ENCODE measurements at regions not wholly inside any gene's neighbourhood (a gene's known extent, or its start where the extent isn't known, plus 50 kb on each side); places are given as distances from the start of the nearest gene placed in this dataset.

DNA sequence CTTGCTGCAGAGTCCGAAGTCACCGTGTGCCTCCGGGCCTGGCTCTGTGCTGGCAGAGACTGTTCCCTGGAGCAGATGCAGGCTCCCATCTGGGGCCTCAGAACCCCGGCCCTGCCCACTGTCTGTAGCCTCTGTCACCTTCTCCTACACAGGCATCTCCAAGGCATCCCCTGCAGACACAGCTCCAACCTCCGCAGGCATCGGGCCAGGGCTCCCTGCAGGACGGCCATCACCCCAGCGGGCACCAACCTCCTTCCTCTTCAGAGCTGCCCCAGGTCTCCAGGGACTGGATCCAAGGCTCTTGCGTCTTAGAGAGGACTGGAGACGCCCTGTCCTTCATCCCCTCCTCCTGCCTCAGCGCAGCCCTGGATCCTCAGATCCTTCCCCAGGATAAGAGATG, 69.9 kb upstream of the MYL10 start:
- H3K18ac ChIP-seq (ENCODE audit: low read length), result no peak overlapping the region
- no peaks in the 10 kb centered on the region for H3K36me3 ChIP-seq (replicated peaks in 1 of 2; ENCODE audit: control insufficient read depth in 2 of 2, insufficient read depth in 2 of 2, low read length in 2 of 2)
- H3K9ac ChIP-seq (ENCODE audit: low read depth, low read length, poor library complexity), result no peak overlapping the region
- H4K8ac ChIP-seq (ENCODE audit: low read depth, low read length), result no peak overlapping the region
- H3K14ac ChIP-seq (ENCODE audit: low read length), result no peak overlapping the region
- peak overlapping the region; percentile 71 for H2BK5ac ChIP-seq (ENCODE audit: low read length)
- no peaks in the 10 kb centered on the region for H3K79me1 ChIP-seq (ENCODE audit: low read depth, low read length)
- H3K4me3 ChIP-seq (ENCODE audit: low read length in 2 of 2), result no peak overlapping the region
- no peak overlapping the region for H2AFZ ChIP-seq (ENCODE audit: low read length)
- no peaks in the 10 kb centered on the region for H3K9me3 ChIP-seq (replicated peaks in 1 of 2; ENCODE audit: control insufficient read depth in 2 of 2, insufficient read depth in 1 of 2, low read depth in 1 of 2, low read length in 2 of 2)
- H2BK120ac ChIP-seq (ENCODE audit: low read depth, low read length), result no peak overlapping the region
- peak overlapping the region; percentile 87 for H3K23ac ChIP-seq (ENCODE audit: low read depth, low read length, poor library complexity)
- H2AK5ac ChIP-seq (ENCODE audit: low read depth, low read length), result peak overlapping the region; percentile 47
- H4K91ac ChIP-seq (ENCODE audit: low read depth, low read length, poor library complexity), result no peak overlapping the region
- H3K27me3 ChIP-seq (ENCODE audit: control insufficient read depth in 3 of 3, insufficient read depth in 3 of 3, low read depth in 1 of 3, low read length in 3 of 3), result peaks cover 0 to 13% (median 0%) of the 10 kb centered on the region in 3 experiments
- WGBS, 2 donors (ENCODE audit: extremely low coverage in 2 of 2, insufficient read length in 2 of 2, insufficient replicate concordance in 1 of 2), result no CpG with 5 or more reads among the region's 11 CpGs
- H2BK12ac ChIP-seq (ENCODE audit: low read length), result no peak overlapping the region
- H3K27ac ChIP-seq (replicated peaks; ENCODE audit: low read length), result no peak overlapping the region
- peak overlapping the region; percentile 62 for H2BK15ac ChIP-seq (ENCODE audit: low read length)
- DNase-seq (ENCODE audit: low spot score), result no peak
- H3K4me1 ChIP-seq (ENCODE audit: control insufficient read depth in 2 of 2, insufficient read depth in 1 of 2, low read depth in 1 of 2, low read length in 2 of 2), result no peaks in the 10 kb centered on the region
- no peak overlapping the region for H3K4ac ChIP-seq (ENCODE audit: low read length)
- no peak overlapping the region for H3K4me2 ChIP-seq (ENCODE audit: insufficient read depth, low read length, poor library complexity, severe bottlenecking)

DNA sequence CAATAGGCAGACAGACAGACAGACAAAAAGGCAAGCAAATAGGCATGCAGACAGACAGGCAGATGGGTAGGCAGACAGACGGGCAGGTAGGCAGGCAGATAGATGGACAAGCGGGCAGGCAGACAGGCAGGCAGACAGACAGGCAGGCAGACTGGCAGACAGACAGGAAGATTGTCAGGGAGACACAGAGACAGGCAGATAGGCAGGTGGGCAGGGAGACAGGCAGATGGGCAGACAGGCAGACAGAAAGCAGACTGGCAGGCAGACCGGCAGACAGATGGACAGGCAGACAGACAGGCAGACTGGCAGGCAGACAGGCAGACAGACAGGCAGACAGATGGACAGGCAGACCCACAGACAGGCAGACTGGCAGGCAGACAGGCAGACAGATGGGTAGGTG, 70.3 kb upstream of the MYL10 start:
- H3K4ac ChIP-seq (ENCODE audit: low read length), result peak overlapping the region; percentile 6
- peak overlapping the region; percentile 93 for H2BK12ac ChIP-seq (ENCODE audit: low read length)
- H4K8ac ChIP-seq (ENCODE audit: low read depth, low read length), result no peak overlapping the region
- H3K9me3 ChIP-seq (replicated peaks in 1 of 2; ENCODE audit: control insufficient read depth in 2 of 2, insufficient read depth in 1 of 2, low read depth in 1 of 2, low read length in 2 of 2), result no peaks in the 10 kb centered on the region
- H3K4me2 ChIP-seq (ENCODE audit: insufficient read depth, low read length, poor library complexity, severe bottlenecking), result no peak overlapping the region
- H2BK120ac ChIP-seq (ENCODE audit: low read depth, low read length), result no peak overlapping the region
- H3K9ac ChIP-seq (ENCODE audit: low read depth, low read length, poor library complexity), result peak overlapping the region; percentile 74
- peak overlapping the region; percentile 79 for H3K14ac ChIP-seq (ENCODE audit: low read length)
- H3K18ac ChIP-seq (ENCODE audit: low read length), result peak overlapping the region; percentile 58
- no peaks in the 10 kb centered on the region for H3K79me1 ChIP-seq (ENCODE audit: low read depth, low read length)
- H3K27me3 ChIP-seq (ENCODE audit: control insufficient read depth in 3 of 3, insufficient read depth in 3 of 3, low read depth in 1 of 3, low read length in 3 of 3), result peaks cover 0 to 13% (median 0%) of the 10 kb centered on the region in 3 experiments
- H2BK15ac ChIP-seq (ENCODE audit: low read length), result no peak overlapping the region
- WGBS, 2 donors (ENCODE audit: extremely low coverage in 2 of 2, insufficient read length in 2 of 2, insufficient replicate concordance in 1 of 2), result no CpG with 5 or more reads among the region's 3 CpGs
- H2BK5ac ChIP-seq (ENCODE audit: low read length), result no peak overlapping the region
- H4K91ac ChIP-seq (ENCODE audit: low read depth, low read length, poor library complexity), result peak overlapping the region; percentile 92
- no peak for DNase-seq (ENCODE audit: low spot score)
- H3K4me3 ChIP-seq (ENCODE audit: low read length in 2 of 2), result no peak overlapping the region
- peak overlapping the region; percentile 75 for H3K23ac ChIP-seq (ENCODE audit: low read depth, low read length, poor library complexity)
- H2AK5ac ChIP-seq (ENCODE audit: low read depth, low read length), result peak overlapping the region; percentile 25
- no peaks in the 10 kb centered on the region for H3K4me1 ChIP-seq (ENCODE audit: control insufficient read depth in 2 of 2, insufficient read depth in 1 of 2, low read depth in 1 of 2, low read length in 2 of 2)
- H3K27ac ChIP-seq (replicated peaks; ENCODE audit: low read length), result no peak overlapping the region
- no peak overlapping the region for H2AFZ ChIP-seq (ENCODE audit: low read length)
- H3K36me3 ChIP-seq (replicated peaks in 1 of 2; ENCODE audit: control insufficient read depth in 2 of 2, insufficient read depth in 2 of 2, low read length in 2 of 2), result no peaks in the 10 kb centered on the region

GRCh38 chr7:101699881-101700823, 71.1 kb upstream of the MYL10 start:
- Histone ChIP-seq H3K23ac (ENCODE audit: low read depth, low read length, poor library complexity) (peak overlapping the region; percentile 75), H3K4me2 (ENCODE audit: insufficient read depth, low read length, poor library complexity, severe bottlenecking) (no peak overlapping the region), H2BK12ac (ENCODE audit: low read length) (peak overlapping the region; percentile 93), H3K27me3 (ENCODE audit: control insufficient read depth in 3 of 3, insufficient read depth in 3 of 3, low read depth in 1 of 3, low read length in 3 of 3) (peaks cover 0 to 14% (median 0%) of the 10 kb centered on the region in 3 experiments), H3K4me3 (ENCODE audit: low read length in 2 of 2) (no peak overlapping the region), H2AFZ (ENCODE audit: low read length) (no peak overlapping the region), H2BK120ac (ENCODE audit: low read depth, low read length) (no peak overlapping the region), H2BK15ac (ENCODE audit: low read length) (no peak overlapping the region), H3K4ac (ENCODE audit: low read length) (peak overlapping the region; percentile 6), H3K36me3 (replicated peaks in 1 of 2; ENCODE audit: control insufficient read depth in 2 of 2, insufficient read depth in 2 of 2, low read length in 2 of 2) (no peaks in the 10 kb centered on the region), H2AK5ac (ENCODE audit: low read depth, low read length) (peak overlapping the region; percentile 25), H3K4me1 (ENCODE audit: control insufficient read depth in 2 of 2, insufficient read depth in 1 of 2, low read depth in 1 of 2, low read length in 2 of 2) (no peaks in the 10 kb centered on the region), H3K18ac (ENCODE audit: low read length) (peak overlapping the region; percentile 58), H3K27ac (replicated peaks; ENCODE audit: low read length) (no peak overlapping the region), H4K8ac (ENCODE audit: low read depth, low read length) (no peak overlapping the region), H3K9me3 (replicated peaks in 1 of 2; ENCODE audit: control insufficient read depth in 2 of 2, insufficient read depth in 1 of 2, low read depth in 1 of 2, low read length in 2 of 2) (no peaks in the 10 kb centered on the region), H2BK5ac (ENCODE audit: low read length) (no peak overlapping the region), H4K91ac (ENCODE audit: low read depth, low read length, poor library complexity) (no peak overlapping the region), H3K9ac (ENCODE audit: low read depth, low read length, poor library complexity) (no peak overlapping the region), H3K14ac (ENCODE audit: low read length) (peak overlapping the region; percentile 79), H3K79me1 (ENCODE audit: low read depth, low read length) (no peaks in the 10 kb centered on the region)
- no peak for DNase-seq (ENCODE audit: low spot score)
- no CpG with 5 or more reads among the region's 28 CpGs for WGBS, 2 donors (ENCODE audit: extremely low coverage in 2 of 2, insufficient read length in 2 of 2, insufficient replicate concordance in 1 of 2)

GRCh38 chr7:101701153-101701794, 72.2 kb upstream of the MYL10 start:
- Histone ChIP-seq H3K36me3 (replicated peaks in 1 of 2; ENCODE audit: control insufficient read depth in 2 of 2, insufficient read depth in 2 of 2, low read length in 2 of 2) (no peaks in the 10 kb centered on the region), H3K79me1 (ENCODE audit: low read depth, low read length) (no peaks in the 10 kb centered on the region), H2BK5ac (ENCODE audit: low read length) (no peak overlapping the region), H2AFZ (ENCODE audit: low read length) (no peak overlapping the region), H2BK120ac (ENCODE audit: low read depth, low read length) (no peak overlapping the region), H3K4me3 (ENCODE audit: low read length in 2 of 2) (no peak overlapping the region), H3K23ac (ENCODE audit: low read depth, low read length, poor library complexity) (no peak overlapping the region), H3K18ac (ENCODE audit: low read length) (no peak overlapping the region), H2BK12ac (ENCODE audit: low read length) (no peak overlapping the region), H2AK5ac (ENCODE audit: low read depth, low read length) (no peak overlapping the region), H4K91ac (ENCODE audit: low read depth, low read length, poor library complexity) (no peak overlapping the region), H3K4me1 (ENCODE audit: control insufficient read depth in 2 of 2, insufficient read depth in 1 of 2, low read depth in 1 of 2, low read length in 2 of 2) (no peaks in the 10 kb centered on the region), H3K14ac (ENCODE audit: low read length) (no peak overlapping the region), H3K9me3 (replicated peaks in 1 of 2; ENCODE audit: control insufficient read depth in 2 of 2, insufficient read depth in 1 of 2, low read depth in 1 of 2, low read length in 2 of 2) (no peaks in the 10 kb centered on the region), H3K4ac (ENCODE audit: low read length) (no peak overlapping the region), H2BK15ac (ENCODE audit: low read length) (no peak overlapping the region), H3K4me2 (ENCODE audit: insufficient read depth, low read length, poor library complexity, severe bottlenecking) (no peak overlapping the region), H4K8ac (ENCODE audit: low read depth, low read length) (no peak overlapping the region), H3K27me3 (ENCODE audit: control insufficient read depth in 3 of 3, insufficient read depth in 3 of 3, low read depth in 1 of 3, low read length in 3 of 3) (peaks cover 0 to 20% (median 0%) of the 10 kb centered on the region in 3 experiments), H3K9ac (ENCODE audit: low read depth, low read length, poor library complexity) (no peak overlapping the region), H3K27ac (replicated peaks; ENCODE audit: low read length) (no peak overlapping the region)
- DNase-seq (ENCODE audit: low spot score), result no peak
- no CpG with 5 or more reads among the region's 13 CpGs for WGBS, 2 donors (ENCODE audit: extremely low coverage in 2 of 2, insufficient read length in 2 of 2, insufficient replicate concordance in 1 of 2)

Data from neuronal stem cell (in vitro differentiated cells).